Lower leg skin (tissue), 3 donors: ENCODE measurements at regions not wholly inside any gene's neighbourhood (a gene's known extent, or its start where the extent isn't known, plus 50 kb on each side); places are given as distances from the start of the nearest gene placed in this dataset.

Experiments used
- CTCF ChIP-seq, 3 donors: fragments of 450-650 bp; IDR thresholded peaks; one replicate each; pipeline ENCODE4 v1.5.1; 2016; ENCODE audit warnings: antibody characterized with exemption in 3 of 3, mild to moderate bottlenecking in 3 of 3, moderate library complexity in 2 of 3
- POLR2A ChIP-seq, 2 donors: fragments of 450-650 bp; IDR thresholded peaks; one replicate each; pipeline ENCODE4 v1.6.1; 2016 to 2017; ENCODE audit warnings: antibody characterized with exemption in 2 of 2, mild to moderate bottlenecking in 1 of 2, moderate library complexity in 1 of 2

- TF ChIP-seq CTCF (IDR thresholded peaks at IDR 0.05) (no peak), POLR2A (IDR thresholded peaks at IDR 0.05) (no peak)
These were observed 59.8 kb upstream of the RFC3 start for GRCh38 chr13:33758113-33758512.
